ENCODE measurements at regions not wholly inside any gene's neighbourhood (a gene's known extent, or its start where the extent isn't known, plus 50 kb on each side); places are given as distances from the start of the nearest gene placed in this dataset.
A peak's percentile ranks its signal among the peaks of the same experiment; 100 is the strongest.

- peak; percentile 35 for DNase-seq (ENCODE audit: low read depth)
Measured at GRCh38 chr5:40389591-40389990, 290.1 kb upstream of the PTGER4 start.

DNA sequence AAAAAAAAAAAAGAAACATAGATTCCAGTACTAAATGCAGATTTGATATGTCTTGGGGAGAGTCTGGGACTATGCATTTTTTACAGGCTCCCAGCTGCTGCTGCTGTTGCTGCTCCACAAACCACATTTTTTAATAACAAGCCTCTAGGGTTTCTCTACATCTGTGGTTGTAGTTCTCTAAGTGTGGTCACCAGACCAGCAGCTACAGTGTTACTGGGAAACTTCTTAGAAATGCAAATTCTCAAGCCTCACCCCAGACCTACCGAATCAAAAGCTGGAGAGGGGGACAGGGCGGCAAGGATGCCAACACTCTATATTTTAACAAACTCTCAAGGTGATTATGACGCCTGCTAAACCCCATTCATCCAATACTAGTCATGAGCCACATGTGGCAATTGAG is 293.4 kb upstream of the PTGER4 start:
- DNase-seq (ENCODE audit: low read depth): peak; percentile 92

DNA sequence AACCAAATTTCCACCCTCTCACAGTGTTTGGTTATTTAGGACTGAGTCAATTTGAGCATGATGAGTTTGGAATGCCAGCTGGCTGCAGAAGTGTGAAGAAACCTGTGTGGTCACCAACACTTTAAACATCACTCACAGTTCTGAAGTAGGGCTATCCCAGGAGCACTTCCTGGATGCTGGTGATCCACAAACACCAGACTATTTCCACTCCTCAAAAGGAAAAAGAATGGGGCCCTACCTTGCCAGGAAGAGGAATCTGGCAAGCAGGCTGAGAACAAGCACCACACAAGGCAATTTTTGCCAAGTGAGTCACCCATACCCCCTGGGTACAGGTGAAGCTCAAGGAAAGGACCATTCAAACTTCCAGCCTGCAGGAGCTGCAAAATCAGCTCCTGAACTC is 294.2 kb upstream of the PTGER4 start:
- DNase-seq (ENCODE audit: low read depth): peak; percentile 78

DNA sequence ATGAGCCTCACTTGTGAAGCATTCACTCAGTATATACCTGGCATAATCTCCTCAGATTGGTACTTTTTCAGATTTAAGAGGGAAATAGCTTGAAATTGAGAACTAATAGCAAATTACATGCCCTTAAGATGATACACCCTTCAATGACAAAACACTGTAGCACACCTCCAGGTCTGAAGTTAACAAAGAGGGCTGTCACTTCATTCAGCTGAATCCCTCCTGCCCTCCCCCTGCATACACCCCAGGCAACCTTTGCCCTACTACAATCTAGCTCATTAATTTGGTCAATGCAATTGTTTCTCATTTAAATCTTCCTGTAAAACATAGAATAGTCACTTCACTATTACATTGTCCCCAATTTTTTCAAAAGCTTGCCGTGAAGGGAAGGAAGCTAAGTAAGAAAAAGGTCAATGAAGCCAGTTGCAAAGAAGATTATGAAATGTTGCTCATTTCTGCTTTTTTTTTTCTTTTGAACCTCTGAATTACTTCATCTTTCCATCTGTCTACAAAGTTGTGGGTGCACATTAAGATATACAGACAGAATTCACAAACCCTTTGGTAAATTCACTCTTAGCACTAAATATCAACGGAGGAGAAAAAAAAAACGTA is 294.8 kb upstream of the PTGER4 start:
- no peak for DNase-seq (ENCODE audit: low read depth)

- peak; percentile 44 for DNase-seq (ENCODE audit: low read depth)
Measured at GRCh38 chr5:40383749-40384651, 295.7 kb upstream of the PTGER4 start.

DNA sequence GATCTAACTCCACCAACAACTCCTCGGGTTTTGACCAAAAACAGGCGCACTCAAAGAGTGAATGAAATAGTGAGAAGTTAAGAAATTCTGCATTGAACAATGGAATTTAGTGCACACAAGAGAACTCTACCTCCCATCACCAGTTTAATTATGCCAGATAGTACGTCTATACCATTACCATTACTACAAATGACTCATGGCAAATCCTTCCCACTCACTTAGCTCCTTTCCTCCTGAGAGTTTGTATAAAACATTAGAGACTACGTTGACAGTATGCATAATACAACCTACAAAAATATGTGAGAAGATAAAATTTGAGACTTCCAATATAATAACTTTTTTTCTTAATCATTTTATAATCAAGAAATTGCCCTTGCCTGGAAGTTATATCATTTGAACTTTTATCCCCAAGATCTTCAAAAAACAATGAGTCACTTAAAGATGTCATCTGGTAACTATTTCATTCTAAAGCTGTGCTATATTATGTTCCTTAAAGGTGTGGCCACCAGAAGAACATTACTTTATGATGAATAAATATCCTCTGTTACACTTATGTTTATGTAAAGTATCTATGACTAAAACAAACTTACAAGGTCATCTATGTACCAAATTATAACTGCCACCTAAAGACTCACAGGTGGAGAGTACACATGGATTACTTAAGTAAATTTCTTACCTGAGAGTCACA is 297.9 kb upstream of the PTGER4 start:
- DNase-seq (ENCODE audit: low read depth): peak; percentile 41

DNA sequence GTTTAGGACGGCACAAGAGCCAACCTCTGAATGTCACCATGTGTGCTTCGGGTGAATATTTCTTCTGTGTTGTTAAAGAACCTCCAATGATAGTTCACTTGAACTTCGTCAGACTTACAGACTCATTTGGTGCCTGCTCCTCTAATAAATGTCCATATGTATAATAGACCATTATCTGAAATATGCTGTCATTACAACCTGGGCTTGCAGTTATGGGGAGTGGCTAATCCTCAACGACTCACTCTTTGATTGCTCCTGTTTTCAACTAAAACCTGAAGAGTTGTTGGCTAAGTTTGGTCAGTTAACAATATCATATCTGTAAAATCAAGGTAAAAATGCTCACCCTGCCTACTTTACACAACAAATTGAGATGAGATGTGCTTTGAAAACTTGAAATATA is 298.7 kb upstream of the PTGER4 start:
- DNase-seq (ENCODE audit: low read depth): no peak

DNA sequence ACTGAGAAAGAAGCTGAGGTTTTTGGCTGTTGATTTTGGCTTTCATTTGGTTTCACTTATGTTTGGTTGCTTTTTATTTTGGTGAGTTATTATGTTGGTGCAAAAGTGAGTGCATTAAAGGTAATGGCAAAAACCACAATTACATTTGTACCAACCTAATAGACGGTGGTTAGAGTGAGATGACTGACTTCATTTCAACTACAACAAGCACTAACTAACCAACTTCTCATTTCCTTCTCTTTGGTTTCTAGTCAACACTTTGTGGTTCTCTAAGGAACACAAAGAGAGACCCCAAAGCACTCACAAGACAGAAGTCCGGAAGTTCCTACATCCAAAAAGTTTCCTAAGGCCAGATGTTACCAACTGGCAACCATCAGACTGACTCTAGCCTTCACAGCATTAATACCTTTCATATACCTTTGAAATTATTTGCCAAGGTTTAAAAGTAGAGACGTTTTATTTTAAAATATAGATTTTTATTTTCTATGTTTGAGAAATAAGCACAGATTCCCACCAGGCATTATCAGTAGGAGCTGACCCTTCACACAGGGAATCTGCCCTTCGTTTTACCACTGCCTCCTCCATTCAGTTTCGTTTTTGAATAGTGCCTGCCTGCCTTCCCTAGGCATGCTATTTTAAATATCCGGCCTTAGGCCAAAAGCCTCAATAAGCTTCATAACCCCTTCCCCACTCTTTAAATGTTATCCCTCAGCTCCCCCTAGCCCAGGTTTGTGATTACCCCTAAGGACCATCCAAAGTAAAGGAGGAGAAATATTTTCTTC is 301.1 kb upstream of the PTGER4 start:
- DNase-seq (ENCODE audit: low read depth): no peak

GRCh38 chr5:40376566-40376965 is 303.1 kb upstream of the PTGER4 start:
- no peak for DNase-seq (ENCODE audit: low read depth)

DNA sequence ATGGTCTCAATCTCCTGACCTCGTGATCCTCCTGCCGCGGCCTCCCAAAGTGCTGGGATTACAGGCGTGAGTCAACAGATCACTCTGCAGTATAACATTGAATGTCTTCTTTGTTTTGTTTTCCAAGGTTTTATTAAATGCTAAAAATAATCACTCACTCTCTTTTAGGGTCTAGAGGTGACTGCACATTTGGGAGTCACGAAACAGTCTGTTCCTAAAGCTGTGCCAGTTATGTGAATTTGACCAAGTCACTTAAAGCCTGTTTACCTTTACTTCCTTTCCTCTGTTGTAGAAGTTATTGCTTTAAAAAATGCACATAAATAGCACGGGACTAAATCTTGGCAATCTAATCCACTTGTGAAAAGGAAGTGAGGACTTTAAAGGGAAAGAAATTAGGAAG is 304.9 kb upstream of the PTGER4 start:
- DNase-seq (ENCODE audit: low read depth): no peak

GRCh38 chr5:40368200-40368599 is 311.5 kb upstream of the PTGER4 start:
- no peak for DNase-seq (ENCODE audit: low read depth)

GRCh38 chr5:40367255-40367654 is 312.5 kb upstream of the PTGER4 start:
- DNase-seq (ENCODE audit: low read depth): peak; percentile 49

DNA sequence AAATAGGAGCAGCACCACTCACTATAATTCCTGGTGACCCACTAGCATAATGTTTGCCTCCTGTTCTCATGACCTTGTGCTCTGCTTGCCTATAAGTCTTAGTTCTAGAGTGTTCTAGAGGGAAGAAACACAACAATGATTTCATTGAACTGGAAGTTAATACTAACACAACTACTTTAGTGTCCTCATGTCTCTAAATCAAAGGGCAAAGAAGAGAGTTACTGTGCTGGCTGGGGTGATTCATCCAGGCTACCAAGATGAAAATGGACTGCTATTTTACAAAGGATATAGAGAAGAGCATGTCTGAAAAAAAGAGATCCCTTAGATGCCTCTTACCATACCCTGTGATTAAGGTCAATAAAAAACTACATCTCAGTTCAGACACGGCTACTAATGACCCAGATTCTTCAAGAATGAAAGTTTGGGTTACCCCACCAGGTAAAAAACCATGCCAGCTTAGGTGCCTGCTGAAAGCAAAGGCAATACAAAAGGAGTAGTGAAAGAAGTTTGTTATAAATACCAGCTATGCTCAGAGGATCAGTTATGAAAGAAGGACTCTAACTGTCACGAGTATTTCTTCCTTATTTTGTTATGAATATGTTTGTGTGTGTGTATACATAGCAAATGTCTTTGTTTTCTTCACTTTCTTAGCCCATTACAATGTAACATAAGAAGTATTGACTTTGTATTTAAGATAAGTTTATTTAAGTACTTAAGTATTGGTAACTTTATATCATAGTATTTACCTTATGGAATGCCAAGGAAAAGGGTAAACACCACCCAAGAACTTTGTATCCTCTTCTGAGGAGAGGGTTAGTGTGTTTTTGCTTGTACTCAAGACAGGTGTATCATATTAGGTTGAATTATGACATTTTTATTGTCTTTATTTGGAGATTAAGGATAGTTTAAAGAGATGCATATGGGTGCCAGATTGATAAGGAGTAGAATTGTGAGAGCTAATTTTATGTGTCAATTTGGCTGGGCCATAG is 314.1 kb upstream of the PTGER4 start:
- no peak for DNase-seq (ENCODE audit: low read depth)

DNA sequence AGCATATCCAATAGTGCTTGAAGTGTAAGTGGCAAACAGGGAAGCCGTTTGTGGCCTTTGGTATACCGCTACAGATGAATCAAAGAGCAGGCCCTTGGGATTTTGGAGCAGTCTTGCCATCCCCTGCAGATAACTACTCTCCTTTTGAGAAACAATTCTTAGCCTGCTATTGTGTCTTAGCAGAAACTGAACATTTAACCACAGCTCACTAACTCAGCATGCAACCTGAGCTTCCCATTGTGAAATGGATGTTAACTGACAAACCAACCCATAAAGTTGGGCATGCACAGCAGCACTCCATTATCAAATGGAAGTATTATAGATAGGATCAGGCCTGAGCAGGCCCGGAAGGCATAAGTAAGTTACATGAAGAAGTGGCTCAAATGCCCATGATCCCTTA is 315.3 kb upstream of the PTGER4 start:
- DNase-seq (ENCODE audit: low read depth): no peak

- no peak for DNase-seq (ENCODE audit: low read depth)
Measured at GRCh38 chr5:40361378-40361777, 318.3 kb upstream of the PTGER4 start.

GRCh38 chr5:40360685-40361084 is 319.0 kb upstream of the PTGER4 start:
- no peak for DNase-seq (ENCODE audit: low read depth)

DNA sequence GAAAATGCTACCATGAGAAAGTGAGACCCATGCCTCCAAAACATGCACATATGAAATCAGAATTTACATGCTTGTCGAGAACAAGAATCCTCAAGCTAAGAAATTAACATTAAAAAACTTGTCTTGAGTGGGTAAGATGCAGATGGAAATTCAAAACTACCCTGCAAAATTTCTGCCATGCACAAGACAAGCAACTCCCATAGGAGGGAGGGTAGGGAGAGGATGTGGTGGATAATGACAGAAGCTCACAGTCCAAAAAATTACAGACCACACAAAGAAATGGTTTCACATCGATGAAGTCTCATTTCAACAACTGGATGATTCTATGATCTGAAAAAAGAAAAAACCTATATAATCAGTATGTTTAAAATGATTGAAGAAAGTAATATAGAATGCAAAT is 319.9 kb upstream of the PTGER4 start:
- no peak for DNase-seq (ENCODE audit: low read depth)

GRCh38 chr5:40359093-40359492 is 320.6 kb upstream of the PTGER4 start:
- no peak for DNase-seq (ENCODE audit: low read depth)

DNA sequence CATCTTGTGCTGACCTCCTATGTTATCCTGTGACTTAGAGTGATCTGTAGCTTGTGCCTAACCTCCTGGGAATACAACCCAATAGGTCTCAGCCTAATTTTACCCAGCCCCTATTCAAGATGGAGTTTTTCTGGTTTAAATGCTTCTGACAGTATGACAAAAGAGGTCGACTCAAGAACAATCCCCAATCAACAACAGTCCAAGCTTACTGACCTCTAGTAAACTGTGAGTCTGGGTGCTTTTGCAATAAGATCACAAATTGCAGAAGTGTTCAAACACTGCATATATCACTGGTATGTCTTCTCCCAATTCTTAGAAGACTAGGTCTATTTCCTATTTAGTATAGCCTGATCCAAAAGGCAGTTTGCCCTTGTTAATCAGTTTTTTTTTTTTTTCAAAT is 323.5 kb upstream of the PTGER4 start:
- no peak for DNase-seq (ENCODE audit: low read depth)

DNA sequence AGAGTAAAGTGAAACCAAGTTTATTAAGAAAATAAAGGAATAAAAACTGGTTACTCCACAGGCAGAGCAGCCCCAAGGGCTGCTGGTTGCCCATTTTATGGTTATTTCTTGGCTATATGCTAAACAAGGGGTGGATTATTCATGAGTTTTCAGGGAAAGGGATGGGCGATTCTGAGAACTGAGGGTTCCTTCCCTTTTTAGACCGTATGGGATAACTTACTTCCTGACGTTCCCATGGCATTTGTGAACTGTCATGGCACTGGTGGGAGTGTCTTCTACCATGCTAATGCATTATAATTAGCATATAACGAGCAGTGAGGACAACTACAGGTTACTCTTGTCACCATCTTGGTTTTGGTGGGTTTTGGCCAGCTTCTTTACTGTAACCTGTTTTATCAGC is 323.9 kb upstream of the PTGER4 start:
- no peak for DNase-seq (ENCODE audit: low read depth)

- DNase-seq (ENCODE audit: low read depth): no peak
Measured at GRCh38 chr5:40355181-40355580, 324.5 kb upstream of the PTGER4 start.

All from LHCN-M2 (cell line).